ENCODE measurements at regions not wholly inside any gene's neighbourhood (a gene's known extent, or its start where the extent isn't known, plus 50 kb on each side); places are given as distances from the start of the nearest gene placed in this dataset.
A peak's percentile ranks its signal among the peaks of the same experiment; 100 is the strongest.

GRCh38 chr4:32958586-32958985 is 2238.4 kb downstream of the PCDH7 start:
- no peak for DNase-seq

- no peak for DNase-seq
Observed at GRCh38 chr4:32962100-32962499, 2241.9 kb downstream of the PCDH7 start.

GRCh38 chr4:32985256-32985655 is 2265.1 kb downstream of the PCDH7 start:
- DNase-seq = no peak

GRCh38 chr4:32986236-32986635 is 2266.1 kb downstream of the PCDH7 start:
- no peak for DNase-seq

GRCh38 chr4:32987111-32987510 is 2266.9 kb downstream of the PCDH7 start:
- no peak for DNase-seq

GRCh38 chr4:32988165-32988811 is 2268.1 kb downstream of the PCDH7 start:
- no peak for DNase-seq

- no peak for DNase-seq
Observed at GRCh38 chr4:32991663-32992062, 2271.5 kb downstream of the PCDH7 start.

GRCh38 chr4:32994981-32995881 is 2275.1 kb downstream of the PCDH7 start:
- DNase-seq = no peak

- no peak for DNase-seq
Observed at GRCh38 chr4:33013282-33013681, 2293.1 kb downstream of the PCDH7 start.

- no peak for DNase-seq
Observed at GRCh38 chr4:33025236-33025635, 2305.1 kb downstream of the PCDH7 start.

GRCh38 chr4:33029976-33030375 is 2309.8 kb downstream of the PCDH7 start:
- DNase-seq = no peak

GRCh38 chr4:33031328-33031727 is 2311.2 kb downstream of the PCDH7 start:
- no peak for DNase-seq

GRCh38 chr4:33037464-33037863 is 2317.3 kb downstream of the PCDH7 start:
- no peak for DNase-seq

- DNase-seq = no peak
Observed at GRCh38 chr4:33045334-33045733, 2325.2 kb downstream of the PCDH7 start.

- DNase-seq = no peak
Observed at GRCh38 chr4:33052241-33052640, 2332.1 kb downstream of the PCDH7 start.

GRCh38 chr4:33054161-33054560 is 2334.0 kb downstream of the PCDH7 start:
- no peak for DNase-seq

GRCh38 chr4:33054656-33055196 is 2334.6 kb downstream of the PCDH7 start:
- no peak for DNase-seq

- no peak for DNase-seq
Observed at GRCh38 chr4:33057736-33058135, 2337.6 kb downstream of the PCDH7 start.

GRCh38 chr4:33058998-33059397 is 2338.8 kb downstream of the PCDH7 start:
- DNase-seq = no peak

GRCh38 chr4:33060674-33061542 is 2340.7 kb downstream of the PCDH7 start:
- DNase-seq = peak; percentile 14

- no peak for DNase-seq
Observed at GRCh38 chr4:33061727-33062126, 2341.6 kb downstream of the PCDH7 start.

- no peak for DNase-seq
Observed at GRCh38 chr4:33062155-33062806, 2342.1 kb downstream of the PCDH7 start.

Data from activated CD4-positive, alpha-beta T cell treated with anti-CD3 and anti-CD28 coated beads, Interleukin-2, Interleukin-6, amounts not matched to agents 100 ng/mL and 50 ng/mL, durations not matched to agents 16 hours and 8 hours (primary cell).